ENCODE measurements at regions not wholly inside any gene's neighbourhood (a gene's known extent, or its start where the extent isn't known, plus 50 kb on each side); places are given as distances from the start of the nearest gene placed in this dataset.

DNA sequence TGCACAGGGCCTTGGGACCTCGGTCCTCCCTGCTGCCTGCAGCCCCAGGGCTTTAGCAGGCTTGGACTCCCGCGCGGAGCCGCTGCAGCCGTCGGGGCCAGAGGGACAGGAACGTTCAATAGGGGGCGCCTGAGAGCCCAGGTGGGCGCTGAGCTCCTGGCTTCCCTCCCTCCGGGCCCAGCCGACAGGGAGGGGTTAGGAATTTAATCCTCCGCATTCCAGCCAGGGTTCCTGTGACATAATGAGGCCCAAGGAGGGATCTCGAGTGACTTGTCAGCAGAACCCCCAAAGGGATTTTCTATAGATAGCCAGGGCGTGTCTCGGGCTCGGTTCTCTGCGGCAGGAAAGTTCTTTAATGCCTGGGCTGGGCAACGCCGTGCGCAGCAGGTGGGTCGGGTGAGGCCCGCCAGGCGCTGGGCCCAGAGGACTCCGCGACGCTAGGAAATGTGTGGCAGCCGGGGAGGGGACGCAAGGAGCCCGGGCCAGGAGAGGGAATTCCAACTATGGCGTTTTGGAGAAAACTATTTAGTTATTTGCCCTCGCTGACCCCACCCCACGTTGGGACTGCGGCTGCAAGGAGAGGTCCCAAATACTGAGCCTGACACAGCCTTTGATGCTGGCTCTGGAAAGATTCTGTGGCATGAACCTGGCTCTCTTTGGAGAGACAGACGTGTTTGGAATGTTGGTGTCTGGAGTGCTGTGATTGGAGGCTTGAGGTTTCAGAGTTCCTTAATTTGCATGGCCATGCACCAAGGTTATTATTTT is 285.2 kb upstream of the GATB start:
- H3K4me1 ChIP-seq = peaks cover 0 to 9% (median 4%) of the 10 kb centered on the region in 4 donors
- TF ChIP-seq, protein P1, sequence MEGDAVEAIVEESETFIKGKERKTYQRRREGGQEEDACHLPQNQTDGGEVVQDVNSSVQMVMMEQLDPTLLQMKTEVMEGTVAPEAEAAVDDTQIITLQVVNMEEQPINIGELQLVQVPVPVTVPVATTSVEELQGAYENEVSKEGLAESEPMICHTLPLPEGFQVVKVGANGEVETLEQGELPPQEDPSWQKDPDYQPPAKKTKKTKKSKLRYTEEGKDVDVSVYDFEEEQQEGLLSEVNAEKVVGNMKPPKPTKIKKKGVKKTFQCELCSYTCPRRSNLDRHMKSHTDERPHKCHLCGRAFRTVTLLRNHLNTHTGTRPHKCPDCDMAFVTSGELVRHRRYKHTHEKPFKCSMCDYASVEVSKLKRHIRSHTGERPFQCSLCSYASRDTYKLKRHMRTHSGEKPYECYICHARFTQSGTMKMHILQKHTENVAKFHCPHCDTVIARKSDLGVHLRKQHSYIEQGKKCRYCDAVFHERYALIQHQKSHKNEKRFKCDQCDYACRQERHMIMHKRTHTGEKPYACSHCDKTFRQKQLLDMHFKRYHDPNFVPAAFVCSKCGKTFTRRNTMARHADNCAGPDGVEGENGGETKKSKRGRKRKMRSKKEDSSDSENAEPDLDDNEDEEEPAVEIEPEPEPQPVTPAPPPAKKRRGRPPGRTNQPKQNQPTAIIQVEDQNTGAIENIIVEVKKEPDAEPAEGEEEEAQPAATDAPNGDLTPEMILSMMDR (IDR thresholded peaks at IDR 0.05) = peak in 5 of 6 experiments; percentile 36 to 68 (median 62)
- TF ChIP-seq POLR2AphosphoS5 (IDR thresholded peaks at IDR 0.05) = no peak
- peak overlapping the region in 3 of 4 donors; percentile 14 to 26 (median 25) for H3K4me3 ChIP-seq
- H3K36me3 ChIP-seq = no peaks in the 10 kb centered on the region
- ATAC-seq (ENCODE audit: low FRiP score in 2 of 2) (peak; percentile 65 to 89), DNase-seq (peak; percentile 64 to 87)
- peak overlapping the region in 1 of 4 donors; percentile 32 for H3K27ac ChIP-seq
- no peaks in the 10 kb centered on the region for H3K27me3 ChIP-seq
- 30 to 45% methylated on average over 12 to 24 of the region's 35 CpGs for WGBS, 2 donors
- no peaks in the 10 kb centered on the region for H3K9me3 ChIP-seq

DNA sequence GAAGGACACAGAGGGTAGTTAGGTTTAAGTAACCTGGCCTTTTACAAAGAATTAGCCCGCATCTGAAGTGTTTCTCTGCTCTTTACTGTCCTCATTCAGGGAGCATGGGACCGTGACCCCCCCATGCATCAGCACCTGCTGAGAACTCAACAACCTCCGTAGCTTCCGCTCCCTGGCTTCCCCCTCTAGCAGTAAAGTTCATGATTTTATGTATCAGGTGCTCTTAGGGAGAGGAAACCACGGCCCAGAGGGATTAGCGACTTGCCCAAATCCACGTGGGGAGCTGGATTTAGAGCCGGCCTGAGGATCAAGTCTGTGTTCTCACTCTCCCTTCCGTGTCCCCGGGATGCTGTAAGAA is 284.6 kb upstream of the GATB start:
- ATAC-seq (ENCODE audit: low FRiP score in 2 of 2) = no peak
- no peak for DNase-seq
- no peaks in the 10 kb centered on the region for H3K36me3 ChIP-seq
- no peak overlapping the region for H3K27ac ChIP-seq
- 36 to 51% methylated on average over 8 to 10 of the region's 10 CpGs for WGBS, 2 donors
- no peaks in the 10 kb centered on the region for H3K9me3 ChIP-seq
- TF ChIP-seq EP300 (IDR thresholded peaks at IDR 0.05) (no peak), POLR2AphosphoS5 (IDR thresholded peaks at IDR 0.05) (no peak), POLR2A (IDR thresholded peaks at IDR 0.05) (no peak)
- TF ChIP-seq, protein P1 (IDR thresholded peaks at IDR 0.05) = no peak
- peak overlapping the region in 2 of 4 donors; percentile 25 to 26 for H3K4me3 ChIP-seq
- H3K27me3 ChIP-seq = no peaks in the 10 kb centered on the region
- peaks cover 0 to 9% (median 4%) of the 10 kb centered on the region in 4 donors for H3K4me1 ChIP-seq

DNA sequence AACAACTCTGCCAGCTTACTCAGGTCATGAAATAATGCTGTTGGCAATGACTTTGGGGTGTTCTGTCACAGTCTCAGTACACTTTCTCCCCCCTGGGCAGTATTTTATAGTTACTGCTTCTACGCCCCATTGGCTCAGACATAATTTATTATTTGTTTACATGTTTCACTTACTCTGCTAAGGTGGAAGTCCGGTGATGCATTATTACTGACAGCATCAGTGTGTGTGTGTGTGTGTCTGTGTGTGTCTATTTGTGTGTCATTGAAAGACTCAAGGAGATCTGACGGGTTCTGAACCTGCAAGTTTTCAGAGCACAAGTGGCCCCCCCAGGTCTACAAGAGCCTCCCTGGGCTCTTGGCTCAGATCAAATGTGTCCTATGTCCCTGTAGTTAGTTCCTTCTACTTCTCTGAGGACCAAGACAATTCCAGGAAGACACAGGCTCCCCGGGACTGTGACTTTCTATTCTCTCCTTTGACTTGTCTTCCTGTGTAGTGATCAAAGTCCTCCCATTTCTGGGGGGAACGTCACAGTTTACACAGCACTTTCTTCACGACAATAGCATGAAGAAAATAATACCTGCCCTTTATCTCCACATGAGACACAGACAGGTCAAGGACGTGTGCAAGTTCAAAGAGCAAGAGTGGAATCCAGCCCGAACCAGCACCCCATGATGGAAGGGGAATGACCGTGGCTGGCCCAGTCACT is 283.7 kb upstream of the GATB start:
- Histone ChIP-seq H3K9me3 (no peaks in the 10 kb centered on the region), H3K36me3 (no peaks in the 10 kb centered on the region), H3K4me3 (no peak overlapping the region), H3K27me3 (no peaks in the 10 kb centered on the region), H3K4me1 (peaks cover 0 to 9% (median 4%) of the 10 kb centered on the region in 4 donors), H3K27ac (no peak overlapping the region)
- 64% methylated on average over 8 to 9 of the region's 9 CpGs for WGBS, 2 donors
- ATAC-seq (ENCODE audit: low FRiP score in 2 of 2) (no peak), DNase-seq (no peak)
- TF ChIP-seq POLR2A (IDR thresholded peaks at IDR 0.05) (no peak), EP300 (IDR thresholded peaks at IDR 0.05) (no peak), POLR2AphosphoS5 (IDR thresholded peaks at IDR 0.05) (no peak)
- TF ChIP-seq, protein P1 (IDR thresholded peaks at IDR 0.05) = no peak

DNA sequence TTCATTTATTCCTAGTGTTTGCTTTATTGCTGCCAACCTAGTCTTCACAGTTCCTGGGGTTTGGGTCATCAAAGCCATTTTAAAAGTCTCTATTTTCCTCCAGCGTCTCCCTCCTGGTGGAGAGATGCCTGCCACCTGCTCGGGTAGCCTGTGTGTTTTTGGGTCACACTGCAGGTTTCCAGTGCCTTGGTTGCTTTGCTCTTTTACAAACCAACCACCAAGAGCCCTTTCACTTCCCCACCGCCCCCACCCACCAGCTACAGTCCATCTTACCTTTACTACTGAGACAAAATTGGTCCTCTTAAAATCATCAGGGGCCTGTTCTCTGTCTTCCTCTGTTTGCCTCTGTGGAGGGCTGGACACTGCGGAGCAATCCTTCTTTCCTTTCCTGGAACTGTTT is 280.5 kb upstream of the GATB start:
- no peak for DNase-seq
- H3K36me3 ChIP-seq = no peaks in the 10 kb centered on the region
- H3K9me3 ChIP-seq = no peaks in the 10 kb centered on the region
- no peak overlapping the region for H3K27ac ChIP-seq
- WGBS, 2 donors = 91 to 95% methylated on average over 4 of the region's 4 CpGs
- no peak overlapping the region for H3K4me3 ChIP-seq
- no peaks in the 10 kb centered on the region for H3K27me3 ChIP-seq
- ATAC-seq (ENCODE audit: low FRiP score in 2 of 2) = no peak
- peaks cover 0 to 8% (median 4%) of the 10 kb centered on the region in 4 donors for H3K4me1 ChIP-seq
- no peak for TF ChIP-seq POLR2AphosphoS5 (IDR thresholded peaks at IDR 0.05)
- TF ChIP-seq EP300 (IDR thresholded peaks at IDR 0.05) = no peak
- TF ChIP-seq POLR2A (IDR thresholded peaks at IDR 0.05) = no peak
- TF ChIP-seq, protein P1 (IDR thresholded peaks at IDR 0.05) = no peak

Measured in upper lobe of left lung (tissue), 6 donors.